ENCODE measurements at regions not wholly inside any gene's neighbourhood (a gene's known extent, or its start where the extent isn't known, plus 50 kb on each side); places are given as distances from the start of the nearest gene placed in this dataset.

DNA sequence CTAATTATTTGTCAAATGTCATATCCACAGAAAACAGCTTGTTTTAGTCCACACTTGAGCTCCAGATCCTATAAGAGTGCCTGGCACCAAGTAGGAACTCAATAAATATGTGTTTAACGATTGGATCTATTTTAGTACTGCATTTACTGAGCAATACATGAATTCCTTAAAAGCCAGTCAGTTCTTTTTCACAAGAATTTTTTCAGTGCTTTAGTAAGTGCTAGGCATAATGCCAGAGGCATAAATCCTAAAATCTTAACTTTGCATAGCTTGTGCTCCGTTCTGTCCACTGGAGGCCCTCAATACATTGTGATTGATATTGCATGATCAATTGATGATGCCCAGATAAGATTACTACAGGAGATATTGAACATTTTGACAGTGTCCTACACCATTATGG is 67.3 kb upstream of the PCSK5 start:
- H3K4me1 ChIP-seq (ENCODE audit: insufficient read depth), result no peaks in the 10 kb centered on the region
- peaks cover 3% of the 10 kb centered on the region for H3K27me3 Mint-ChIP-seq (ENCODE audit: insufficient read depth, low read depth, poor library complexity)

More for the DNA sequence above, 67.3 kb upstream of the PCSK5 start:
- Histone ChIP-seq H3K36me3 (ENCODE audit: insufficient read depth) (no peaks in the 10 kb centered on the region; the same call in 1 of the 2 replicates), H3K4me2 (no peak overlapping the region), H3K79me2 (replicated peaks; ENCODE audit: insufficient read depth) (no peaks in the 10 kb centered on the region), H2AFZ (no peak overlapping the region; the same call in 1 of the 2 replicates), H4K20me1 (replicated peaks; ENCODE audit: insufficient read depth) (no peaks in the 10 kb centered on the region), H3K9me2 (ENCODE audit: insufficient read depth) (peaks cover 8% of the 10 kb centered on the region), H3K27ac (ENCODE audit: low read depth) (no peak overlapping the region), H3K4me3 (no peak overlapping the region), H3F3A (replicated peaks; ENCODE audit: low read depth) (no peaks in the 10 kb centered on the region), H3K27me3 (ENCODE audit: insufficient read depth) (no peaks in the 10 kb centered on the region)
- no peak for DNase-seq (ENCODE audit: low spot score)
- H3K4me3 Mint-ChIP-seq, result no peak overlapping the region
- H3K27ac Mint-ChIP-seq, result no peak overlapping the region
- no peaks in the 10 kb centered on the region for H3K4me1 Mint-ChIP-seq
- no peak for ATAC-seq
- peaks cover 17% of the 10 kb centered on the region; the same call in 2 of the 3 replicates for H3K9me3 Mint-ChIP-seq
- H3K36me3 Mint-ChIP-seq (ENCODE audit: low read depth), result no peaks in the 10 kb centered on the region; the same call in 2 of the 3 replicates
- TF ChIP-seq, protein P1, sequence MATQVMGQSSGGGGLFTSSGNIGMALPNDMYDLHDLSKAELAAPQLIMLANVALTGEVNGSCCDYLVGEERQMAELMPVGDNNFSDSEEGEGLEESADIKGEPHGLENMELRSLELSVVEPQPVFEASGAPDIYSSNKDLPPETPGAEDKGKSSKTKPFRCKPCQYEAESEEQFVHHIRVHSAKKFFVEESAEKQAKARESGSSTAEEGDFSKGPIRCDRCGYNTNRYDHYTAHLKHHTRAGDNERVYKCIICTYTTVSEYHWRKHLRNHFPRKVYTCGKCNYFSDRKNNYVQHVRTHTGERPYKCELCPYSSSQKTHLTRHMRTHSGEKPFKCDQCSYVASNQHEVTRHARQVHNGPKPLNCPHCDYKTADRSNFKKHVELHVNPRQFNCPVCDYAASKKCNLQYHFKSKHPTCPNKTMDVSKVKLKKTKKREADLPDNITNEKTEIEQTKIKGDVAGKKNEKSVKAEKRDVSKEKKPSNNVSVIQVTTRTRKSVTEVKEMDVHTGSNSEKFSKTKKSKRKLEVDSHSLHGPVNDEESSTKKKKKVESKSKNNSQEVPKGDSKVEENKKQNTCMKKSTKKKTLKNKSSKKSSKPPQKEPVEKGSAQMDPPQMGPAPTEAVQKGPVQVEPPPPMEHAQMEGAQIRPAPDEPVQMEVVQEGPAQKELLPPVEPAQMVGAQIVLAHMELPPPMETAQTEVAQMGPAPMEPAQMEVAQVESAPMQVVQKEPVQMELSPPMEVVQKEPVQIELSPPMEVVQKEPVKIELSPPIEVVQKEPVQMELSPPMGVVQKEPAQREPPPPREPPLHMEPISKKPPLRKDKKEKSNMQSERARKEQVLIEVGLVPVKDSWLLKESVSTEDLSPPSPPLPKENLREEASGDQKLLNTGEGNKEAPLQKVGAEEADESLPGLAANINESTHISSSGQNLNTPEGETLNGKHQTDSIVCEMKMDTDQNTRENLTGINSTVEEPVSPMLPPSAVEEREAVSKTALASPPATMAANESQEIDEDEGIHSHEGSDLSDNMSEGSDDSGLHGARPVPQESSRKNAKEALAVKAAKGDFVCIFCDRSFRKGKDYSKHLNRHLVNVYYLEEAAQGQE (IDR thresholded peaks at IDR 0.05; ENCODE audit: unreplicated experiment), result no peak
- TF ChIP-seq NANOG (IDR thresholded peaks at IDR 0.05; ENCODE audit: borderline replicate concordance) (no peak), EZH2phosphoT487 (IDR thresholded peaks at IDR 0.05; ENCODE audit: unreplicated experiment) (no peak), CREB1 (CRISPR knock-in tag; IDR thresholded peaks at IDR 0.05; ENCODE audit: low read depth) (no peak), ZNF331 (CRISPR knock-in tag; IDR thresholded peaks at IDR 0.05; ENCODE audit: low read depth) (no peak), JUNB (IDR thresholded peaks at IDR 0.05; ENCODE audit: unreplicated experiment) (no peak), ZNF114 (CRISPR knock-in tag; IDR thresholded peaks at IDR 0.05) (no peak), STAT1 (IDR thresholded peaks at IDR 0.05; ENCODE audit: unreplicated experiment) (no peak), POLR2AphosphoS5 (IDR thresholded peaks at IDR 0.05; ENCODE audit: low read depth) (no peak), EZH2 (IDR thresholded peaks at IDR 0.05; ENCODE audit: low read depth, unreplicated experiment) (no peak)
- TF ChIP-seq, protein P2, sequence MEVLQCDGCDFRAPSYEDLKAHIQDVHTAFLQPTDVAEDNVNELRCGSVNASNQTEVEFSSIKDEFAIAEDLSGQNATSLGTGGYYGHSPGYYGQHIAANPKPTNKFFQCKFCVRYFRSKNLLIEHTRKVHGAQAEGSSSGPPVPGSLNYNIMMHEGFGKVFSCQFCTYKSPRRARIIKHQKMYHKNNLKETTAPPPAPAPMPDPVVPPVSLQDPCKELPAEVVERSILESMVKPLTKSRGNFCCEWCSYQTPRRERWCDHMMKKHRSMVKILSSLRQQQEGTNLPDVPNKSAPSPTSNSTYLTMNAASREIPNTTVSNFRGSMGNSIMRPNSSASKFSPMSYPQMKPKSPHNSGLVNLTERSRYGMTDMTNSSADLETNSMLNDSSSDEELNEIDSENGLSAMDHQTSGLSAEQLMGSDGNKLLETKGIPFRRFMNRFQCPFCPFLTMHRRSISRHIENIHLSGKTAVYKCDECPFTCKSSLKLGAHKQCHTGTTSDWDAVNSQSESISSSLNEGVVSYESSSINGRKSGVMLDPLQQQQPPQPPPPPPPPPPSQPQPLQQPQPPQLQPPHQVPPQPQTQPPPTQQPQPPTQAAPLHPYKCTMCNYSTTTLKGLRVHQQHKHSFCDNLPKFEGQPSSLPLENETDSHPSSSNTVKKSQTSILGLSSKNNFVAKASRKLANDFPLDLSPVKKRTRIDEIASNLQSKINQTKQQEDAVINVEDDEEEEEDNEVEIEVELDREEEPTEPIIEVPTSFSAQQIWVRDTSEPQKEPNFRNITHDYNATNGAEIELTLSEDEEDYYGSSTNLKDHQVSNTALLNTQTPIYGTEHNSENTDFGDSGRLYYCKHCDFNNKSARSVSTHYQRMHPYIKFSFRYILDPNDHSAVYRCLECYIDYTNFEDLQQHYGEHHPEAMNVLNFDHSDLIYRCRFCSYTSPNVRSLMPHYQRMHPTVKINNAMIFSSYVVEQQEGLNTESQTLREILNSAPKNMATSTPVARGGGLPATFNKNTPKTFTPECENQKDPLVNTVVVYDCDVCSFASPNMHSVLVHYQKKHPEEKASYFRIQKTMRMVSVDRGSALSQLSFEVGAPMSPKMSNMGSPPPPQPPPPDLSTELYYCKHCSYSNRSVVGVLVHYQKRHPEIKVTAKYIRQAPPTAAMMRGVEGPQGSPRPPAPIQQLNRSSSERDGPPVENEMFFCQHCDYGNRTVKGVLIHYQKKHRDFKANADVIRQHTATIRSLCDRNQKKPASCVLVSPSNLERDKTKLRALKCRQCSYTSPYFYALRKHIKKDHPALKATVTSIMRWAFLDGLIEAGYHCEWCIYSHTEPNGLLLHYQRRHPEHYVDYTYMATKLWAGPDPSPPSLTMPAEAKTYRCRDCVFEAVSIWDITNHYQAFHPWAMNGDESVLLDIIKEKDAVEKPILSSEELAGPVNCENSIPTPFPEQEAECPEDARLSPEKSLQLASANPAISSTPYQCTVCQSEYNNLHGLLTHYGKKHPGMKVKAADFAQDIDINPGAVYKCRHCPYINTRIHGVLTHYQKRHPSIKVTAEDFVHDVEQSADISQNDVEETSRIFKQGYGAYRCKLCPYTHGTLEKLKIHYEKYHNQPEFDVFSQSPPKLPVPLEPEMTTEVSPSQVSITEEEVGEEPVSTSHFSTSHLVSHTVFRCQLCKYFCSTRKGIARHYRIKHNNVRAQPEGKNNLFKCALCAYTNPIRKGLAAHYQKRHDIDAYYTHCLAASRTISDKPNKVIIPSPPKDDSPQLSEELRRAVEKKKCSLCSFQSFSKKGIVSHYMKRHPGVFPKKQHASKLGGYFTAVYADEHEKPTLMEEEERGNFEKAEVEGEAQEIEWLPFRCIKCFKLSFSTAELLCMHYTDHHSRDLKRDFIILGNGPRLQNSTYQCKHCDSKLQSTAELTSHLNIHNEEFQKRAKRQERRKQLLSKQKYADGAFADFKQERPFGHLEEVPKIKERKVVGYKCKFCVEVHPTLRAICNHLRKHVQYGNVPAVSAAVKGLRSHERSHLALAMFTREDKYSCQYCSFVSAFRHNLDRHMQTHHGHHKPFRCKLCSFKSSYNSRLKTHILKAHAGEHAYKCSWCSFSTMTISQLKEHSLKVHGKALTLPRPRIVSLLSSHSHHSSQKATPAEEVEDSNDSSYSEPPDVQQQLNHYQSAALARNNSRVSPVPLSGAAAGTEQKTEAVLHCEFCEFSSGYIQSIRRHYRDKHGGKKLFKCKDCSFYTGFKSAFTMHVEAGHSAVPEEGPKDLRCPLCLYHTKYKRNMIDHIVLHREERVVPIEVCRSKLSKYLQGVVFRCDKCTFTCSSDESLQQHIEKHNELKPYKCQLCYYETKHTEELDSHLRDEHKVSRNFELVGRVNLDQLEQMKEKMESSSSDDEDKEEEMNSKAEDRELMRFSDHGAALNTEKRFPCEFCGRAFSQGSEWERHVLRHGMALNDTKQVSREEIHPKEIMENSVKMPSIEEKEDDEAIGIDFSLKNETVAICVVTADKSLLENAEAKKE (CRISPR knock-in tag; IDR thresholded peaks at IDR 0.05), result no peak
- TF ChIP-seq, protein P3, sequence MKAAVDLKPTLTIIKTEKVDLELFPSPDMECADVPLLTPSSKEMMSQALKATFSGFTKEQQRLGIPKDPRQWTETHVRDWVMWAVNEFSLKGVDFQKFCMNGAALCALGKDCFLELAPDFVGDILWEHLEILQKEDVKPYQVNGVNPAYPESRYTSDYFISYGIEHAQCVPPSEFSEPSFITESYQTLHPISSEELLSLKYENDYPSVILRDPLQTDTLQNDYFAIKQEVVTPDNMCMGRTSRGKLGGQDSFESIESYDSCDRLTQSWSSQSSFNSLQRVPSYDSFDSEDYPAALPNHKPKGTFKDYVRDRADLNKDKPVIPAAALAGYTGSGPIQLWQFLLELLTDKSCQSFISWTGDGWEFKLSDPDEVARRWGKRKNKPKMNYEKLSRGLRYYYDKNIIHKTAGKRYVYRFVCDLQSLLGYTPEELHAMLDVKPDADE (IDR thresholded peaks at IDR 0.05), result no peak
- TF ChIP-seq, protein P4, sequence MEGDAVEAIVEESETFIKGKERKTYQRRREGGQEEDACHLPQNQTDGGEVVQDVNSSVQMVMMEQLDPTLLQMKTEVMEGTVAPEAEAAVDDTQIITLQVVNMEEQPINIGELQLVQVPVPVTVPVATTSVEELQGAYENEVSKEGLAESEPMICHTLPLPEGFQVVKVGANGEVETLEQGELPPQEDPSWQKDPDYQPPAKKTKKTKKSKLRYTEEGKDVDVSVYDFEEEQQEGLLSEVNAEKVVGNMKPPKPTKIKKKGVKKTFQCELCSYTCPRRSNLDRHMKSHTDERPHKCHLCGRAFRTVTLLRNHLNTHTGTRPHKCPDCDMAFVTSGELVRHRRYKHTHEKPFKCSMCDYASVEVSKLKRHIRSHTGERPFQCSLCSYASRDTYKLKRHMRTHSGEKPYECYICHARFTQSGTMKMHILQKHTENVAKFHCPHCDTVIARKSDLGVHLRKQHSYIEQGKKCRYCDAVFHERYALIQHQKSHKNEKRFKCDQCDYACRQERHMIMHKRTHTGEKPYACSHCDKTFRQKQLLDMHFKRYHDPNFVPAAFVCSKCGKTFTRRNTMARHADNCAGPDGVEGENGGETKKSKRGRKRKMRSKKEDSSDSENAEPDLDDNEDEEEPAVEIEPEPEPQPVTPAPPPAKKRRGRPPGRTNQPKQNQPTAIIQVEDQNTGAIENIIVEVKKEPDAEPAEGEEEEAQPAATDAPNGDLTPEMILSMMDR (conservative IDR thresholded peaks at IDR 0.05; ENCODE audit: low read depth in 2 of 2), result no peak
